HG03558 (cell line): ENCODE measurements at regions not wholly inside any gene's neighbourhood (a gene's known extent, or its start where the extent isn't known, plus 50 kb on each side); places are given as distances from the start of the nearest gene placed in this dataset.
"Not testable (repeated sequence)": the region's sequence is repeated elsewhere in the genome, so short reads cannot be mapped to it uniquely, and the experiment has no call there.

ENCODE experiments used
- ATAC-seq: cut with Tn5 transposase; IDR thresholded peaks from one replicate; pipeline ENCODE4 v1.9.1; 2021; ENCODE audit warnings: moderate number of reproducible peaks; ENCODE audit not compliant: unreplicated experiment; ENCODE audit errors: extremely low read depth

DNA sequence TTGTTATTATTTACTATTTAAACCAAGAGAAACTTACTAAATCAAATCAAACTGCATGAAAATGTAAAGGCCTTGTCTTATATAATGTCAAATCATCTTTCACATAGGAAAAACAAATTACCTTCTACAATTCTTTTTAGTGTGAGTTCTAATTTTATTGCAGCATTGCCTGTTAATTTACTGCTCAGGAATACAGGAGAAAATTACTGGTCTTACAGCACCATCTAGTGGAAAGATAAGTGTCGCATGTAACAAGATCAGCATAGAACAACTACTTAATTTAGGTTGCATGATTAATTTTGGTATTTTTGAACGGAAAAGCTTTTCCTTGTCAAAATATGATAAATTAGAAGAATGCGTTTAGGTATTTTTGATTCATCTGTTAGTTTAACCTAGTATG lies 502.7 kb downstream of the UQCRFS1 start:
- no peak for ATAC-seq

DNA sequence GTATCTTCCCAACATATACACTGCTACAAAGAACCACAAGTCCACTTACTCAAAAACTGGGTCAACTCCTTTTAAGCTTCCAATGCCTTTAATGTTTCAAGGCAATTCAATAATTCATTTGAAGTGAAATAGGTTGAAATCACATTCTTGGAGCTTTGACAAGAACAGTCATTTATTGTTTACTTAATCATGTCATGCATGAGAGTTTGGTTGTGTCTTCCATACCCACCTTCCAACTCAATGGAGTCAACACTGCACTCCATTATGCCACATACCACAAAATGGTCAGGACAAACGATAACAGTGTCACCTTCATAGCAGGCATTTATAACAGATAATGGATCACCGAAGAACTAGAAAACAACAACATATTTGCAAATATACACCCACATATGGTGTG lies 506.3 kb downstream of the UQCRFS1 start:
- ATAC-seq, result no peak

DNA sequence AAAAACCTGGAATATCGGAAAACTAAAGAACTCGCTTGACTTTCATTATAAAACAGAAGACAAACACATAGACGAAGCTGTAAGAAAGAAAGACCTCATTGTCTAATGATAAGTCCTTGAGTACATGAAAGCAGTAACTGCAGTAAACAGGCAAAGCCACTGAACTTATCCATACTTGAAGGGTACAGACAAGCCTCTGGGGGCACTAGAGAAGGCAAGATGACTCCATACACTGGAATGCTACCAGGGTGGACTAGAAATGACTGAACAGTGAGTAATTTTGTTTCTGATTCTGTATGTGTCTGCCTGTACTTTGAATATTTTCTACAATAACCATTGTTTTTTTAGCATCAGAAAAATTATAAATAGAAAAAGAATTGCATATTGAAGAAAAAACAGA lies 507.9 kb downstream of the UQCRFS1 start:
- no peak for ATAC-seq

DNA sequence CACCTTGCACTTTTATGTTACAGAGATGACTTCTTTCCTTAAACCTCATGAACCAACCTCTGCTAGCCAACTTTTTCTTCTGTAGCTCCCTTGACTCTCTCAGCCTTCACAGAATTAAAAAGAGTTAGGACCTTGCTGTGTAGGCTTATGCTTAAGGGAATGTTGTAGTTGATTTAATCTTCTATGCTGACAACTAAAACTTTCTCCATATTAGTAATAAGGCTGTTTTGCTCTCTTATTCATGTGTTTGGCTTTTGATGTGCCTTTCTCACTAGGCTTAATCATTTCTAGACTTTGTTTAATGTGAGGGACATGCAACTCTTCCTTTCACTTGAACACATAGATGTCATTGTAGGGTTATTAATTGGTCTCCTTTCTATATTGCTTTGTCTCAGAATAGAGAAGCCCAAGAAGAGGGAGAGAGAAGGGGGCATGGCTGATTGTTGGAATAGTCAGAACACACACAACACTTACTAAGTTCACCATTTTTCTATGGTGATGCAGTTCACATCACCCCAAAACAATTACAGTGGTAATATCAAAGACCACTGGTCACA lies 509.5 kb downstream of the UQCRFS1 start:
- no peak for ATAC-seq

DNA sequence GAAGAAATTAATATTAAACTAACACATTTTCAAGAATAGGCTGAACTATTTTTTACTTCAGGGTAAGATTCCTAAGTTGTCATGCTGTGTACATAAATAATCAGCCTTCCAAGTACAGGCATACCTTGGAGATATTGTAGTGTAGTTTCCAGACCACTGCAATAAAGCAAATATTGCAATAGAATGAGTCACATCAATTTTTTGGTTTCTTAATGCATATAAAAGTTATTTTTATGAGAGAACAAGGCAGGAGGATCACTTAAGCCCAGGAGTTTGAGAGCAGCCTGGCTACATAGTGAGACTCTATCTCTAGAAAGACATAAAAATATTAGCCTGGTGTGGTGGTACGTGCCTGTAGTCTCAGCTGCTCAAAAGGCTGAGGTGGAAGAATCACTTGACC lies 511.5 kb downstream of the UQCRFS1 start:
- ATAC-seq, result no peak

DNA sequence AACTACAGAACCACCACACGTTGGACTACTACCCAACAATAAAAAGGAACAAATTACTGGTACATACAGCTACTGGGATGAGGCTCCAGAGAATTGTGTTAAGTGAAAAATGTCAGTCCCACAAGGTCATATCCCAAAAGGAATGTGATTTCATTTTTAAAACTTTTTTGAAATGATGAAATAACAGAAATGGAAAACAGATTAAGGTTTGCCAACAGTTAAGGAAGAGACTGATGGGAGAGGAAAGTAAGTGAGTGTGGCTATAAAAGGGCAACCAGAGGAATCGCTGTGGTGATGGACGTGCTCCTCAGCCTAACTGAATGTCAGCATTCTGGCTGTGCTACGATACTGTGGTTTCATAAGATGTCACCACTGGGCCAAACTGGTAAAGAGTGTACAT lies 512.8 kb downstream of the UQCRFS1 start:
- no peak for ATAC-seq

DNA sequence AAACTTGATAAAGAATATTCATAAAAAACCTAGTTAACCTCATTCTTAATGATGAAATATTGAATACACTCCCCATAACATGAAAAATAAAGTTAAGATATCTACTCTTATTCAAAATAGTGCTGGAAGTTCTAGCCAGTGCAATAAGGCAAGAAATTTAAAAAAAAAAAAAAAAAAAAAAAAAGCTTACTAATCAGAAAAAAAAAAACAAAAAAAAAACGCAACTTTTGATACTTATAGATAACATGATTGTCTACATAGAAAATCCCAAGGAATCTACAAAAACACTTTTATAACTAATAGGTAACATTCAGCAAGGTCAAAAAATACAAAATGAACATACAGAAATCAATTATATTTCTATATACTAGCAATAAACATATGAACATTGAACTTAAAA lies 515.6 kb downstream of the UQCRFS1 start:
- no peak for ATAC-seq

DNA sequence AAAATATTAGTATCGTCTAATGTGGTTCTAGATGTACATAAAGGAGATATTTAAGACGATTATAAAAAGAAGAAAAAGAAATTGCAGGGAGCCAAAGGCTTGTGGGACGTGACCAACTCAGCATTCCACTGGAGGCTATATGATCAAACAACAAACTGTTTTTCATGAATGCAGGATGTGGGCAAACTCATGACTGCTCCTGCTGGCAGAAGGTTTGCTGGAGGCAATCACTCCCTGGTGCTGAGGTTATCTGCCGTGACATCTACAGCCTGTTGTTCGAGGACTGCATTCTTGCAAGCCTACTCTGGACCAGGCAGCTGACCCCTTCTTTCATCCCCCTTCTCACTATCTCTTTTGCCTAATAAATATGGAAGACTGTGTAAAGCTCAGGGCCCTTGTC lies 518.1 kb downstream of the UQCRFS1 start:
- ATAC-seq, result no peak

DNA sequence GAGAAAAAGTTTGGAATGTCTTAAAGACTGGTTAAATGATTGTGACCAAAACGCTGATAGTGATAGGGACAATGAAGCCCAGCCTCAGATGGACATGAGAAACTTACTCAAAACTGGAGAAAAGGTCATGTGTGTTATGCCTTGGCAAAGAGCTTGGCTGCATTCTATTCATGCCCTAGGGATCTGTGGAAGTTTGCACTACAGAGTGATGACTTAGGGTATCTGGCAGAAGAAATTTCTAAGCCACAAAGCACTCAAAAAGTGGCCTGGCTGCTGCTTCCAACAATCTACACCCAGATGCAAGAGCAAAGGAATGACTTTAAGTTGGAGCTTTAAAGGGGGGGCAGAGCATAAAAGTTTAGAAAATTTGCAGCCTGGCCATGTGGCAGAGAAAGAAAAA lies 521.3 kb downstream of the UQCRFS1 start:
- no peak for ATAC-seq

DNA sequence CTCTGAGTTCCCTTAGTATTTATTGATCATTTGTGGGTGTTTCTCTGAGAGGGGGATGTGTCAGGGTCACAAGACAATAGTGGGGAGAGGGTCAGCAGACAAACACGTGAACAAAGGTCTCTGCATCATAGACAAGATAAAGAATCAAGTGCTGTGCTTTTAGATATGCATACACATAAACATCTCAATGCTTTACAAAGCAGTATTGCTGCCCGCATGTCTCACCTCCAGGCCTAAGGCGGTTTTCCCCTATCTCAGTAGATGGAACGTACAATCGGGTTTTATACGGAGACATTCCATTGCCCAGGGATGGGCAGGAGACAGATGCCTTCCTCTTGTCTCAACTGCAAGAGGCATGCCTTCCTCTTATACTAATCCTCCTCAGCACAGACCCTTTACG lies 523.5 kb downstream of the UQCRFS1 start:
- ATAC-seq, result not testable (repeated sequence)

DNA sequence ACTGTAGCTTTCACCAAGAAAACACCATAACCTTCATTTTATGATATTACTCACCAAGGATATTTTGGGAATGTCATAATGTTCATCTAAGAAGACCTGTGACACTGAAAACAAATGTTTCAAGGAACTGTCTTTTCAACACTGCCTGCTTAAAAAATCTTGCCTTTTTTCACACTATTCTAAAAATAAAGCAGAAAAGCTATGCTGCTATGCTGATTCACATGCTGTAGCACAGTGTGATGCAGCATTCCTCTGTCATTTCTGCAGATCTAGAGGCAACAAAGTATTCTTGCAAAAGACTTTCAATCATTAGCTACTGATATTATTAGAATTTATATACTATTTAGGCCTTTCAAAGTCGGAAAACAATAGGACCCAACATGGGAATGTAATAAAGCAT lies 525.7 kb downstream of the UQCRFS1 start:
- ATAC-seq, result no peak

DNA sequence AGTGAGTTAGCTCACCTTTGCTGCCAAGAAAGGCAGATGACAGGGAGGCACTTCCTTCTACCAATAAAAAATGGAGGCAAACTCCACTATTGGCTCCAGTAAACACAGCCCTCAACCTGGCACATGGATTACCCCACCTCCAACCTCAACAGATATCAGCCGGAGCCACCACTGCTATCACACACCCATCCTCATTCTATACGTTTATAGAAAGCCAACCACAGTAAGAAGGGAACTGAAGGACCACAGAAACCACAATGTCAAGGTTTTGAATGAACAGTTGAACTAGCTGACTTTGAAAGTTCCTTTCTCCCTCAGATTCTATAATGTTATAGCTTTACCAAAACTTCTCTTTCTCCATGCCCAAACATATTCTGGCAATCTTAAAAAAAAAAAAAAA lies 526.2 kb downstream of the UQCRFS1 start:
- no peak for ATAC-seq

DNA sequence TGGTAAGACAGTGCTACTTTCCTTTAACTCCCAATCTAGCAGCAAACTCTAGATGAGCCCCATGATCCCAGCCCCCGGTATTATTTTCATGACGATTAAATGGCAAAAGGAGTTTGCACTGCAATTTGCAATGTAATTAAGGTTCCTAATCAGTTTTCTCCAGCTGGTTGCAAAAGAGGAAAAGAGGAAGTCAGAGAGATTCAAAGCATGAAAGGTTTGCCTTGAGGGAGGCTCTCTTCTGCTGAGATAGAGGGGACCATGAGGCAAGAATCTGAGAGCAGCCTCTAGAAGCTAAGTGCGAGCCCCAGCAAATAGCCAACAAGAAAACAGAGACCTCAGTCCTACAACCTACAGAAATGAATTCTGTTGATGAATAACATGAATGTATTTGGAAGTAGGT lies 527.1 kb downstream of the UQCRFS1 start:
- no peak for ATAC-seq

DNA sequence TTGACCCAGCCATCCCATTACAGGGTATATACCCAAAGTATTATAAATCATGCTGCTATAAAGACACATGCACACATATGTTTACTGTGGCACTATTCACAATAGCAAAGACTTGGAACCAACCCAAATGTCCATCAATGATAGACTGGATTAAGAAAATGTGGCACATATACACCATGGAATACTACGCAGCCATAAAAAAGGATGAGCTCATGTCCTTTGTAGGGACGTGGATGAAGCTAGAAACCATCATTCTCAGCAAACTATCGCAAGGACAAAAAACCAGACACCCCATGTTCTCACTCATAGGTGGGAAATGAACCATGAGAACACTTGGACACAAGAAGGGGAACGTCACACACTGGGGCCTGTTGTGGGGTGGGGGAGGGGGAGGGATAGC lies 527.9 kb downstream of the UQCRFS1 start:
- not testable (repeated sequence) for ATAC-seq

DNA sequence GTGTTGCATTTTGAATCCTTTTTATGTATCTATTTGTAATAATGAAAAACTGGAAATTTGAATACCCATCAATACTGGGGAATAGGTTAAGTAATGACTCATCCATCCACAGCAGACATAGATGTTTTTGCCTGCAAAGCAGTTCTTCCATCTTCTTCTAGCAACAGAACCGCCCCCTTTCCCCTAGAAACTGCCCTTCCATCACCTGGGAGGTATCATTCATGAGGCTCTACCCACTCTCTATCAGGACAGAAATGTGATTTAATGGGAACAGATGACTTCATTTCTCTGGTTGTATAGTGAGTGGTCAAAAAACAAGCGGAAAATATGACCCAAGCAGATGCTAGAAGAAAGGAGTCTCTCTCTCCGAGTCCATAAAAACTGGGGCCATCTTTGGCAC lies 532.8 kb downstream of the UQCRFS1 start:
- no peak for ATAC-seq

DNA sequence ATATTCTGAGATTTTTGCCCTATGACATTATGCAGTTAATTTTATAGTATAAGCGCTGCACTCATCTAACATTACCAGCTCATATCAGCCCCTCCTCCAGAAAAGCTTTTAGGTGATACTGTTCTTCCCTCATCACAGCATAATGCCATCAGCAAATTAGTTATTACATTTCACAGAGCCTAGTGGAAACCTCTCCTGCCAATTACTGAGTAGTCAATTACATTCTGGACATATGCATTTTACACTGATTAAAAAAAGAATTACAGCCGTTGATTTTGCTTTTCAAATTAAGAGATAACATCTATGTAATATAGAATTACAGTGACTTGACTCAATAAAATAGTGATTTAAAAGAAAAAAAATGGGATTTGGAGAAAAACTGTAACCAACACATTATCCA lies 542.1 kb downstream of the UQCRFS1 start:
- ATAC-seq, result no peak

DNA sequence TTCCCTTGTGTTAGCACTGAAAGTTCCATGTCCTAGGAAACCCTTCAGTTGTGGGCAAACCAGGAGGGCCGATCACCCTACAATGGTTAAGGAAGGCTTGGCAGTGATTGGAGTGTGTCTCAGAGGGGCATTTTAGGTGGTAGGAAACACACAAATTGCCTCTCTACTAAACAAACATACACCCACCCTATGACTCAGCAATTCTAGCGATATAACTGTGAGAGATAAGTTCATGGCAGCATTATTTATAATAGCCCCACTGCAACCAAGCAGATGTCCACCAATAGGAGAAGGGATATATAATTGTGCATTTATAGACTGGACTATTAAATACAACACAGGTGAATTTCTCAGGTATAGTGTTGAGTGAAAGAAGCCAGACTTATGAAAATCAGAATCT lies 543.1 kb downstream of the UQCRFS1 start:
- no peak for ATAC-seq

DNA sequence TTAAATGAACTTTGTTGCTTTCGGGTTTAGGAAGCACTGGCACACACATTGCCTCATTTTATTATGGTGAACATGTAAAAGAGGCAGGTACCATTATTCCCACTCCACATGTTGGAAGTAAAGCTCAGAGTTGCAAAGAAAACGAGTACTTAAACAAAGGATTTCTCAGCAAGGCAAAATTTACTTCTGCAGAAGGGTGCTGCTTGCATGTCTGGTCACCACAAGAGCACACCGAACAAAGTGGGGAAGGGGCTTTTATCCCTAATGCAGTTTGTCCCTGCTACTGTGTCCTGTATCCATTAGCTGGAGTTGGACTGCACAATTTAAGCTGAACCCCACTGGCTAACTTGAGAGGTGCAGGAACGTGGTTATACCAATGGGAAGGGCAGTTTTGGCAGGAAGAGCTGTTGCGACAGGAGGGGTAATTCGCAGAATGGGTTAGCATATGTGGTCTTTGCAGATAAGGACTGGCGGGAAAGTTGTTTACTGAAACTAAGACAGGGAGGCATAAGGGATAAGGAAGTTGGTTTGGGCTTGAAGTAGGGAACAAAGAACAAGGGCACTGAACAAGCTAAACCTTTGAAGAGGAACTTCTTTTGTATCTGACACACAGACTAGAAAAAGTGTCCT lies 545.5 kb downstream of the UQCRFS1 start:
- no peak for ATAC-seq

DNA sequence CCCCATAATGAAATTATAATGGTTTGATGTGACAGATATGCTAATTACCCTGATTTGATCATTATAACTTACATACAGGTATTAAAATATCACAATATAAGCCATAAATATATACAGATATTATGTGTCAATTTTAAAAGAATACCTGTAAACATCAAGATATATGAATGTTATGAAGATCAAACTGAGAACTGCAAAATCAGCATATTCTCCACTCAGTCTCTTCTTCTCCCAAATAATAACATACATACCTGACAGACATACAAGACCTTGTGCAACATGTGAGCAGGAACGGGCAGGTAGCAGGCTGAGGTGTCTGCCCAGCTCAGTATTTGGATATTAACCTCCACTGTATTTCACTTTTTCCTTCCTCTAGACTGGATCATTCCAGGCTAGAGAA lies 547.2 kb downstream of the UQCRFS1 start:
- no peak for ATAC-seq

DNA sequence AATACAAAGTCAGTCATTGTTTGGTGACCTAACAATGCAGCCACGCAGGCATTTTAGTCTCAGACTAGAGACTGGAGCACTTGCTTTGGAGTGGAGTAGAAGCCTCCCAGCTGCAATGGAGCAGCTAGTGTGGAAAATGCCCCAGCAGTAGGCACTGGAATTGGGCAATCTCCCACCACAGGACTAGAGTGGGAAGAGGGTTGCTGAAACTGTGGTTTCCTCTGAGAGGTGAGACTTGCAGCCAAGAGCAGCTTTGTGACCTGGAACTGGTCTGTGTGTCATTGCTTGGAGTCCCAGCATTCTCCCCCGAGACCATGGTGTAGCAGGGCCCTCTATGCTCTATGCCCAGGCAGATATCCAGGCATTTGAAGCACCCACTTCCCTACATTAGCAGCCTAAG lies 556.3 kb downstream of the UQCRFS1 start:
- ATAC-seq, result no peak

DNA sequence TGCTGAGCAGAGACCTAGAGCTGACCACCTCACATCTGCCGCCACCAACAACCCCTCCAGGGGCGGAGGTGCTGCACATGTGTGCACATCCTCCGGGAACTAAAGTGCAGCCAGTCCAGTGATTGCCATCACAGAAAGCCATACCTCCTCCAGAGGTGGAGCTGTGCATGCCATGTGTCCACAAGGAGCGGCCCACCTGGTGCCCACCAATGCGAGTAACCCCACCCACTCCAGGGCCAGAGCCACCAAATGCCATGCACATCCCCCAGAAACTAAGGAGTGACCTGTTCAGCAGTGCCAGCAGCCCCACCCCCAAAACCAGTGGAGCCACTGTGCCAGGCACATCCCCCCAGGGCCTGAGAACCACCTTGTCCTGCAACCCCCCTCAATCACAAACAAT lies 557.9 kb downstream of the UQCRFS1 start:
- no peak for ATAC-seq

DNA sequence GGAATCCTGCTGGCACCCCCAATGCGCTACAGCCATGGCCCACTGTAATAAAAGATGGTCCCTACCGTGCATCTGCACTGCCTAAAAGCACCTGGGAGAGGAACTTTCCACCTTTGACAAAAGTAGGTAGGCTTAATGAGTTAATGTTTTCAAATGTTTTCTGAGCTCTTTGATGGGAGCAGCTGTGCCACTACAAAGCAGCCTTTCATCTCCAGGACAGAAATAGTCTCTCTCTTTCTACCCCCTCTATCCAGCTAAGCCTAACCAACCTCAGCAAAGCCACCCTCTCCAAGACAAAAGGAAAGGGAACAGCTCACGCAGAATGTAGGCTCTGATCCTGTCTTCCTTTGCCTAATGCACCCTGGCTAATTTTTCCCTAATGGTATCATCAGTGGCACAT lies 560.2 kb downstream of the UQCRFS1 start:
- no peak for ATAC-seq

DNA sequence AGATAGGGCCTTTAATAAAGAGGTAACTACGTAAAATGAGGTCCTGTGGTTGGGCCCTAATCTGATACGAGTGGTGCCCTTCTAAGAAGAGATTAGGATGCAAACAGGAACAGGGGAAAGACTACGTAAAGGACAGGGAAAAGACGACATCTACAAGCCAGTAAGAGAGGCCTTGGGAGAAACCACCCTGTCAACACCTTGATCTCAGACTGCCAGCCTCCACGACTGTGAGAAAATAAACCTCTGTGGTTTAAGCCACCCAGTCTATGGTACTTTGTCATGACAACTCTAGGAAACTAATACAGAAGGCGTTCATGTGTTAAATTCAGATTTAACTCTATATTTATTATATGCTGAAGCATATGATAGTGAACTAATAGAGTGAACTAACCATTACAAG lies 566.3 kb downstream of the UQCRFS1 start:
- no peak for ATAC-seq
